ENCODE measurements at regions not wholly inside any gene's neighbourhood (a gene's known extent, or its start where the extent isn't known, plus 50 kb on each side); places are given as distances from the start of the nearest gene placed in this dataset.

- DNase-seq, result no peak
Observed at GRCh38 chr17:65362826-65363225, 198.6 kb downstream of the AXIN2 start.

- DNase-seq, result no peak
Observed at GRCh38 chr17:65360961-65361552, 200.4 kb downstream of the AXIN2 start.

GRCh38 chr17:65359016-65359415 is 202.4 kb downstream of the AXIN2 start:
- no peak for DNase-seq

- no peak for DNase-seq
Observed at GRCh38 chr17:65356536-65356935, 204.9 kb downstream of the AXIN2 start.

GRCh38 chr17:65355246-65355645 is 206.2 kb downstream of the AXIN2 start:
- DNase-seq, result no peak

- DNase-seq, result no peak
Observed at GRCh38 chr17:65349916-65350315, 211.5 kb downstream of the AXIN2 start.

GRCh38 chr17:65346166-65346565 is 209.0 kb downstream of the RGS9 start:
- no peak for DNase-seq

GRCh38 chr17:65345261-65346005 is 208.3 kb downstream of the RGS9 start:
- DNase-seq, result no peak

- DNase-seq, result no peak
Observed at GRCh38 chr17:65340401-65340800, 203.2 kb downstream of the RGS9 start.

- DNase-seq, result no peak
Observed at GRCh38 chr17:65334406-65334805, 197.2 kb downstream of the RGS9 start.

GRCh38 chr17:65332779-65333178 is 195.6 kb downstream of the RGS9 start:
- DNase-seq, result no peak

GRCh38 chr17:65332375-65332774 is 195.2 kb downstream of the RGS9 start:
- no peak for DNase-seq

- DNase-seq, result no peak
Observed at GRCh38 chr17:65328567-65328966, 191.4 kb downstream of the RGS9 start.

- no peak for DNase-seq
Observed at GRCh38 chr17:65324611-65325342, 187.6 kb downstream of the RGS9 start.

GRCh38 chr17:65323049-65323448 is 185.9 kb downstream of the RGS9 start:
- DNase-seq, result no peak

- DNase-seq, result no peak
Observed at GRCh38 chr17:65320820-65321219, 183.7 kb downstream of the RGS9 start.

- no peak for DNase-seq
Observed at GRCh38 chr17:65314212-65314611, 177.0 kb downstream of the RGS9 start.

GRCh38 chr17:65312718-65313377 is 175.7 kb downstream of the RGS9 start:
- DNase-seq, result no peak

- DNase-seq, result no peak
Observed at GRCh38 chr17:65311261-65311660, 174.1 kb downstream of the RGS9 start.

GRCh38 chr17:65307961-65308316 is 170.8 kb downstream of the RGS9 start:
- no peak for DNase-seq

GRCh38 chr17:65307081-65307960 is 170.2 kb downstream of the RGS9 start:
- no peak for DNase-seq

GRCh38 chr17:65305778-65306177 is 168.6 kb downstream of the RGS9 start:
- DNase-seq, result no peak

All from T-helper 1 cell (primary cell).